WTC11 (cell line): ENCODE measurements at regions not wholly inside any gene's neighbourhood (a gene's known extent, or its start where the extent isn't known, plus 50 kb on each side); places are given as distances from the start of the nearest gene placed in this dataset.

Experiments
- ATAC-seq: fragments of 200-7000 bp; cut with Tn5 transposase; 2 replicates; pipeline ENCODE4 v1.10.0; 2021; ENCODE audit warnings: mild to moderate bottlenecking, moderate library complexity
- CTCF ChIA-PET: fragments of 300-600 bp; sonication (Branson Sonifier 250); formaldehyde crosslinking; loops from one replicate; lab custom pipeline; 2021; ENCODE audit warnings: antibody characterized with exemption; lab: Charles Lee
- POLR2A ChIA-PET: fragments of 350-600 bp; sonication (Branson Sonifier 250); formaldehyde crosslinking; loops from one replicate; lab custom pipeline; 2021; ENCODE audit warnings: antibody characterized with exemption; lab: Charles Lee
- DNase-seq: peaks from one replicate; pipeline ENCODE4 v3.0.0; 2021; ENCODE audit warnings: low spot score
- H3K27ac Mint-ChIP-seq: 2 replicates; pipeline ENCODE4 v1.8.0; 2021; ENCODE audit warnings: mixed read lengths
- H3K27me3 Mint-ChIP-seq: 2 replicates; pipeline ENCODE4 v1.8.0; 2021; ENCODE audit warnings: low read depth, mild to moderate bottlenecking, moderate library complexity, mixed read lengths
- H3K36me3 Mint-ChIP-seq: 2 replicates; pipeline ENCODE4 v1.8.0; 2021; ENCODE audit warnings: mixed read lengths
- H3K4me1 Mint-ChIP-seq: 2 replicates; pipeline ENCODE4 v1.8.0; 2022; ENCODE audit warnings: mixed read lengths
- H3K4me3 Mint-ChIP-seq: 2 replicates; pipeline ENCODE4 v1.8.0; 2021; ENCODE audit warnings: mild to moderate bottlenecking, moderate library complexity, mixed read lengths
- H3K9me3 Mint-ChIP-seq: 2 replicates; pipeline ENCODE4 v1.8.0; 2021; ENCODE audit warnings: mixed read lengths
- ATF1 ChIP-seq: sonication (generic); formaldehyde crosslinking; IDR thresholded peaks from 2 replicates; pipeline ENCODE4 v1.8.1; 2023; ENCODE audit warnings: mild to moderate bottlenecking, moderate library complexity, missing genetic modification reagents
- CBFB ChIP-seq: sonication (generic); formaldehyde crosslinking; IDR thresholded peaks from 2 replicates; pipeline ENCODE4 v1.8.1; 2022; ENCODE audit warnings: mild to moderate bottlenecking, low read depth, missing genetic modification reagents
- CDX4 ChIP-seq: fragments of 250-450 bp; sonication (Bioruptor Pico); IDR thresholded peaks from 2 replicates; pipeline ENCODE4 v1.9.0; 2021; ENCODE audit warnings: moderate library complexity, mild to moderate bottlenecking, inconsistent platforms, borderline replicate concordance
- E2F4 ChIP-seq: sonication (generic); formaldehyde crosslinking; IDR thresholded peaks from 2 replicates; pipeline ENCODE4 v1.8.1; 2022; ENCODE audit warnings: low read depth, mild to moderate bottlenecking, moderate library complexity, missing genetic modification reagents, borderline replicate concordance
- FOXK1 ChIP-seq: sonication (generic); formaldehyde crosslinking; IDR thresholded peaks from 2 replicates; pipeline ENCODE4 v1.8.0; 2022; ENCODE audit warnings: mild to moderate bottlenecking, moderate library complexity, missing genetic modification reagents
- JUN ChIP-seq: sonication (generic); formaldehyde crosslinking; IDR thresholded peaks from 2 replicates; pipeline ENCODE4 v1.8.0; 2023; ENCODE audit warnings: mild to moderate bottlenecking, missing genetic modification reagents
- NR2C2 ChIP-seq: sonication (generic); formaldehyde crosslinking; IDR thresholded peaks from 2 replicates; pipeline ENCODE4 v1.8.0; 2022; ENCODE audit warnings: mild to moderate bottlenecking, missing genetic modification reagents
- RORB ChIP-seq: fragments of 250-450 bp; sonication (Bioruptor Pico); IDR thresholded peaks from 2 replicates; pipeline ENCODE4 v1.9.0; 2021; ENCODE audit warnings: mild to moderate bottlenecking
- SMAD3 ChIP-seq: sonication (generic); formaldehyde crosslinking; IDR thresholded peaks from 2 replicates; pipeline ENCODE4 v1.8.0; 2022; ENCODE audit warnings: missing genetic modification reagents, mild to moderate bottlenecking, borderline replicate concordance
- SOX15 ChIP-seq: fragments of 250-450 bp; sonication (Bioruptor Pico); IDR thresholded peaks from 2 replicates; pipeline ENCODE4 v1.9.0; 2021; ENCODE audit warnings: mild to moderate bottlenecking
- STAT6 ChIP-seq: sonication (generic); formaldehyde crosslinking; conservative IDR thresholded peaks from 2 replicates; pipeline ENCODE4 v1.8.1; 2023; ENCODE audit warnings: mild to moderate bottlenecking, low read depth, missing genetic modification reagents, moderate library complexity
- USF2 ChIP-seq: sonication (generic); formaldehyde crosslinking; IDR thresholded peaks from 2 replicates; pipeline ENCODE4 v1.8.1; 2023; ENCODE audit warnings: mild to moderate bottlenecking, missing genetic modification reagents, moderate library complexity
- ZBTB43 ChIP-seq: sonication (generic); formaldehyde crosslinking; IDR thresholded peaks from 2 replicates; pipeline ENCODE4 v1.8.1; 2023; ENCODE audit warnings: mild to moderate bottlenecking, missing genetic modification reagents
- ZNF121 ChIP-seq: sonication (generic); formaldehyde crosslinking; IDR thresholded peaks from 2 replicates; pipeline ENCODE4 v1.8.0; 2023; ENCODE audit warnings: missing genetic modification reagents
- ZNF138 ChIP-seq: sonication (generic); formaldehyde crosslinking; conservative IDR thresholded peaks from 2 replicates; pipeline ENCODE4 v1.8.1; 2022; ENCODE audit warnings: mild to moderate bottlenecking, moderate library complexity, missing genetic modification reagents
- ZNF232 ChIP-seq: sonication (generic); formaldehyde crosslinking; IDR thresholded peaks from 2 replicates; pipeline ENCODE4 v1.8.0; 2022; ENCODE audit warnings: mild to moderate bottlenecking, missing genetic modification reagents
- ZNF263 ChIP-seq: sonication (generic); formaldehyde crosslinking; IDR thresholded peaks from 2 replicates; pipeline ENCODE4 v1.8.1; 2022; ENCODE audit warnings: low read depth, mild to moderate bottlenecking, moderate library complexity, missing genetic modification reagents
- ZNF396 ChIP-seq: fragments of 250-450 bp; sonication (Bioruptor Pico); IDR thresholded peaks from 2 replicates; pipeline ENCODE4 v1.8.0; 2021; ENCODE audit warnings: mild to moderate bottlenecking, moderate library complexity, borderline replicate concordance
- ZSCAN18 ChIP-seq: fragments of 250-450 bp; sonication (Bioruptor Pico); IDR thresholded peaks from 2 replicates; pipeline ENCODE4 v2.1.2; 2022; ENCODE audit warnings: mild to moderate bottlenecking, moderate library complexity

- TF ChIP-seq ZNF396 (CRISPR knock-in tag) = no peak
- TF ChIP-seq, all 79 proteins: peak for 0
Measured at GRCh38 chr10:113475381-113475807, 77.5 kb upstream of the HABP2 start (continued).

GRCh38 chr10:113476191-113476590 is 76.7 kb upstream of the HABP2 start:
- ATAC-seq (peak; percentile 41; the same call in 1 of the 2 replicates), DNase-seq (no peak)
- CTCF ChIA-PET = interaction anchor here (0.7 kb wide), 1 partner anchor 203 kb away, joined by 3 read pairs; no protein-coding TSS in a partner anchor
- TF ChIP-seq ZSCAN18 (CRISPR knock-in tag) = no peak
- TF ChIP-seq ATF1 (CRISPR knock-in tag) = no peak
- TF ChIP-seq E2F4 (CRISPR knock-in tag) = no peak
- no peak for TF ChIP-seq STAT6 (CRISPR knock-in tag)
- TF ChIP-seq ZBTB43 (CRISPR knock-in tag) = no peak
- no peak for TF ChIP-seq ZNF138 (CRISPR knock-in tag)
- TF ChIP-seq CDX4 (CRISPR knock-in tag) = no peak
- TF ChIP-seq USF2 (CRISPR knock-in tag) = no peak
- TF ChIP-seq CBFB = no peak
- no peak for TF ChIP-seq SOX15 (CRISPR knock-in tag)
- TF ChIP-seq JUN (CRISPR knock-in tag) = no peak
- TF ChIP-seq RORB = no peak
- TF ChIP-seq SMAD3 = no peak
- TF ChIP-seq ZNF121 (CRISPR knock-in tag) = no peak
- TF ChIP-seq ZNF232 (CRISPR knock-in tag) = no peak
- no peak for TF ChIP-seq FOXK1 (CRISPR knock-in tag)
- no peak for TF ChIP-seq ZNF263 (CRISPR knock-in tag)
- no peak for TF ChIP-seq NR2C2 (CRISPR knock-in tag)
- no peak overlapping the region for H3K4me3 Mint-ChIP-seq
- POLR2A ChIA-PET = no interaction called here
- H3K4me1 Mint-ChIP-seq = peaks cover 7% of the 10 kb centered on the region; the same call in 1 of the 2 replicates
- peaks cover 3% of the 10 kb centered on the region; the same call in 1 of the 2 replicates for H3K27me3 Mint-ChIP-seq
- no peak overlapping the region for H3K27ac Mint-ChIP-seq
- H3K9me3 Mint-ChIP-seq = no peaks in the 10 kb centered on the region
- no peaks in the 10 kb centered on the region for H3K36me3 Mint-ChIP-seq
